ENCODE measurements at regions not wholly inside any gene's neighbourhood (a gene's known extent, or its start where the extent isn't known, plus 50 kb on each side); places are given as distances from the start of the nearest gene placed in this dataset.

DNA sequence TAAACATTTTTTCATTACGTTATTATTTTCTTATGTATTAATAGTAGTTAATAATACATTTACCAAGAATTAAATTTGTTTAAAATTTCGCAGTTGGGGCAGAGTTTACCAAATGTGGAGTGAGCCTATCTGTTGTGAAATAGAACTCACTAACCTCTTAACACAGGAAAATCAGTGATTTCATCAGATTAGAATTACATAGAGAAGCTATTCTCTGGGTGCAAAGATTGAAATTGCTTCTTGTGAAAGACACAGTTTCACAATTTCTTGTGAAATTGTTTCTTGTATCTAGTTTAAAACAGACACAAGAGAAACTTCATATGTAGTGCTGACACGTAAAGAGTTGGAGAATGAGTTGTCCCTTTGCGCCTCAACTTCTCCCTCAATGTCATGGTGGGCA, 69.4 kb upstream of the PRL start (continued):
- TF ChIP-seq, protein P1, sequence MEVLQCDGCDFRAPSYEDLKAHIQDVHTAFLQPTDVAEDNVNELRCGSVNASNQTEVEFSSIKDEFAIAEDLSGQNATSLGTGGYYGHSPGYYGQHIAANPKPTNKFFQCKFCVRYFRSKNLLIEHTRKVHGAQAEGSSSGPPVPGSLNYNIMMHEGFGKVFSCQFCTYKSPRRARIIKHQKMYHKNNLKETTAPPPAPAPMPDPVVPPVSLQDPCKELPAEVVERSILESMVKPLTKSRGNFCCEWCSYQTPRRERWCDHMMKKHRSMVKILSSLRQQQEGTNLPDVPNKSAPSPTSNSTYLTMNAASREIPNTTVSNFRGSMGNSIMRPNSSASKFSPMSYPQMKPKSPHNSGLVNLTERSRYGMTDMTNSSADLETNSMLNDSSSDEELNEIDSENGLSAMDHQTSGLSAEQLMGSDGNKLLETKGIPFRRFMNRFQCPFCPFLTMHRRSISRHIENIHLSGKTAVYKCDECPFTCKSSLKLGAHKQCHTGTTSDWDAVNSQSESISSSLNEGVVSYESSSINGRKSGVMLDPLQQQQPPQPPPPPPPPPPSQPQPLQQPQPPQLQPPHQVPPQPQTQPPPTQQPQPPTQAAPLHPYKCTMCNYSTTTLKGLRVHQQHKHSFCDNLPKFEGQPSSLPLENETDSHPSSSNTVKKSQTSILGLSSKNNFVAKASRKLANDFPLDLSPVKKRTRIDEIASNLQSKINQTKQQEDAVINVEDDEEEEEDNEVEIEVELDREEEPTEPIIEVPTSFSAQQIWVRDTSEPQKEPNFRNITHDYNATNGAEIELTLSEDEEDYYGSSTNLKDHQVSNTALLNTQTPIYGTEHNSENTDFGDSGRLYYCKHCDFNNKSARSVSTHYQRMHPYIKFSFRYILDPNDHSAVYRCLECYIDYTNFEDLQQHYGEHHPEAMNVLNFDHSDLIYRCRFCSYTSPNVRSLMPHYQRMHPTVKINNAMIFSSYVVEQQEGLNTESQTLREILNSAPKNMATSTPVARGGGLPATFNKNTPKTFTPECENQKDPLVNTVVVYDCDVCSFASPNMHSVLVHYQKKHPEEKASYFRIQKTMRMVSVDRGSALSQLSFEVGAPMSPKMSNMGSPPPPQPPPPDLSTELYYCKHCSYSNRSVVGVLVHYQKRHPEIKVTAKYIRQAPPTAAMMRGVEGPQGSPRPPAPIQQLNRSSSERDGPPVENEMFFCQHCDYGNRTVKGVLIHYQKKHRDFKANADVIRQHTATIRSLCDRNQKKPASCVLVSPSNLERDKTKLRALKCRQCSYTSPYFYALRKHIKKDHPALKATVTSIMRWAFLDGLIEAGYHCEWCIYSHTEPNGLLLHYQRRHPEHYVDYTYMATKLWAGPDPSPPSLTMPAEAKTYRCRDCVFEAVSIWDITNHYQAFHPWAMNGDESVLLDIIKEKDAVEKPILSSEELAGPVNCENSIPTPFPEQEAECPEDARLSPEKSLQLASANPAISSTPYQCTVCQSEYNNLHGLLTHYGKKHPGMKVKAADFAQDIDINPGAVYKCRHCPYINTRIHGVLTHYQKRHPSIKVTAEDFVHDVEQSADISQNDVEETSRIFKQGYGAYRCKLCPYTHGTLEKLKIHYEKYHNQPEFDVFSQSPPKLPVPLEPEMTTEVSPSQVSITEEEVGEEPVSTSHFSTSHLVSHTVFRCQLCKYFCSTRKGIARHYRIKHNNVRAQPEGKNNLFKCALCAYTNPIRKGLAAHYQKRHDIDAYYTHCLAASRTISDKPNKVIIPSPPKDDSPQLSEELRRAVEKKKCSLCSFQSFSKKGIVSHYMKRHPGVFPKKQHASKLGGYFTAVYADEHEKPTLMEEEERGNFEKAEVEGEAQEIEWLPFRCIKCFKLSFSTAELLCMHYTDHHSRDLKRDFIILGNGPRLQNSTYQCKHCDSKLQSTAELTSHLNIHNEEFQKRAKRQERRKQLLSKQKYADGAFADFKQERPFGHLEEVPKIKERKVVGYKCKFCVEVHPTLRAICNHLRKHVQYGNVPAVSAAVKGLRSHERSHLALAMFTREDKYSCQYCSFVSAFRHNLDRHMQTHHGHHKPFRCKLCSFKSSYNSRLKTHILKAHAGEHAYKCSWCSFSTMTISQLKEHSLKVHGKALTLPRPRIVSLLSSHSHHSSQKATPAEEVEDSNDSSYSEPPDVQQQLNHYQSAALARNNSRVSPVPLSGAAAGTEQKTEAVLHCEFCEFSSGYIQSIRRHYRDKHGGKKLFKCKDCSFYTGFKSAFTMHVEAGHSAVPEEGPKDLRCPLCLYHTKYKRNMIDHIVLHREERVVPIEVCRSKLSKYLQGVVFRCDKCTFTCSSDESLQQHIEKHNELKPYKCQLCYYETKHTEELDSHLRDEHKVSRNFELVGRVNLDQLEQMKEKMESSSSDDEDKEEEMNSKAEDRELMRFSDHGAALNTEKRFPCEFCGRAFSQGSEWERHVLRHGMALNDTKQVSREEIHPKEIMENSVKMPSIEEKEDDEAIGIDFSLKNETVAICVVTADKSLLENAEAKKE (CRISPR knock-in tag; IDR thresholded peaks at IDR 0.05), result no peak

- peaks cover 26% of the 10 kb centered on the region for H3K4me1 ChIP-seq (ENCODE audit: insufficient read depth)
- Mint-ChIP-seq H3K4me1 (peaks cover 24% of the 10 kb centered on the region), H3K9me3 (no peaks in the 10 kb centered on the region; the same call in 2 of the 3 replicates), H3K27me3 (ENCODE audit: insufficient read depth, low read depth, poor library complexity) (peaks cover 2% of the 10 kb centered on the region), H3K27ac (no peak overlapping the region), H3K36me3 (ENCODE audit: low read depth) (no peaks in the 10 kb centered on the region), H3K4me3 (no peak overlapping the region)
- no peaks in the 10 kb centered on the region for H3K9me2 ChIP-seq (ENCODE audit: insufficient read depth)
- no peaks in the 10 kb centered on the region for H3F3A ChIP-seq (replicated peaks; ENCODE audit: low read depth)
- no peak overlapping the region for H2AFZ ChIP-seq
- no peaks in the 10 kb centered on the region for H3K36me3 ChIP-seq (ENCODE audit: insufficient read depth)
- H3K4me3 ChIP-seq, result no peak overlapping the region
- no peaks in the 10 kb centered on the region for H3K79me2 ChIP-seq (replicated peaks; ENCODE audit: insufficient read depth)
- H3K27ac ChIP-seq (ENCODE audit: low read depth), result no peak overlapping the region
- no peaks in the 10 kb centered on the region for H4K20me1 ChIP-seq (replicated peaks; ENCODE audit: insufficient read depth)
- H3K27me3 ChIP-seq (ENCODE audit: insufficient read depth), result no peaks in the 10 kb centered on the region
- no peak for DNase-seq (ENCODE audit: low spot score)
- no peak for ATAC-seq
- H3K4me2 ChIP-seq, result no peak overlapping the region
- no peak for TF ChIP-seq ZNF114 (CRISPR knock-in tag; IDR thresholded peaks at IDR 0.05)
- TF ChIP-seq, protein P1 (CRISPR knock-in tag; IDR thresholded peaks at IDR 0.05), result no peak
- TF ChIP-seq NANOG (IDR thresholded peaks at IDR 0.05; ENCODE audit: borderline replicate concordance), result no peak
- no peak for TF ChIP-seq REST (IDR thresholded peaks at IDR 0.05; ENCODE audit: unreplicated experiment)
- no peak for TF ChIP-seq JUNB (IDR thresholded peaks at IDR 0.05; ENCODE audit: unreplicated experiment)
These were observed 70.5 kb upstream of the PRL start for GRCh38 chr6:22367346-22367745.

Data from GM23338 (cell line).